ENCODE measurements at regions not wholly inside any gene's neighbourhood (a gene's known extent, or its start where the extent isn't known, plus 50 kb on each side); places are given as distances from the start of the nearest gene placed in this dataset.

GRCh38 chr3:99396651-99397275 is 241.6 kb upstream of the COL8A1 start:
- no peak for TF ChIP-seq CTCF (conservative IDR thresholded peaks at IDR 0.05; ENCODE audit: low read length)
- no peak for TF ChIP-seq EZH2phosphoT487 (IDR thresholded peaks at IDR 0.05; ENCODE audit: borderline replicate concordance)
